Nephron progenitor cell (in vitro differentiated cells): ENCODE measurements at regions not wholly inside any gene's neighbourhood (a gene's known extent, or its start where the extent isn't known, plus 50 kb on each side); places are given as distances from the start of the nearest gene placed in this dataset.
"Not testable (repeated sequence)": the region's sequence is repeated elsewhere in the genome, so short reads cannot be mapped to it uniquely, and the experiment has no call there.

Source experiments
- DNase-seq: peaks from one replicate; pipeline ENCODE4 v3.0.0; 2021
- H3K27ac Mint-ChIP-seq: 2 replicates; pipeline ENCODE4 v1.8.0; 2021; ENCODE audit warnings: mild to moderate bottlenecking, moderate library complexity, mixed read lengths
- H3K27me3 Mint-ChIP-seq: 2 replicates; pipeline ENCODE4 v1.8.0; 2021; ENCODE audit warnings: mild to moderate bottlenecking, low read depth, mixed read lengths; ENCODE audit not compliant: poor library complexity
- H3K36me3 Mint-ChIP-seq: 2 replicates; pipeline ENCODE4 v1.8.0; 2021; ENCODE audit warnings: low read depth, mixed read lengths
- H3K4me1 Mint-ChIP-seq: 2 replicates; pipeline ENCODE4 v1.8.0; 2021; ENCODE audit warnings: mixed read lengths
- H3K4me3 Mint-ChIP-seq: 2 replicates; pipeline ENCODE4 v1.8.0; 2021; ENCODE audit warnings: mild to moderate bottlenecking, moderate library complexity, mixed read lengths
- H3K9me3 Mint-ChIP-seq: 2 replicates; pipeline ENCODE4 v1.8.0; 2021; ENCODE audit warnings: mild to moderate bottlenecking, moderate library complexity, mixed read lengths
- CTCF ChIP-seq: fragments of 200-600 bp; sonication (generic); IDR thresholded peaks from 2 replicates; pipeline ENCODE4 v1.5.0; 2021; ENCODE audit warnings: antibody characterized with exemption

GRCh38 chr2:146701183-146701582 is 1143.6 kb upstream of the ACVR2A start:
- TF ChIP-seq CTCF: no peak
- H3K4me1 Mint-ChIP-seq: no peaks in the 10 kb centered on the region
- no peaks in the 10 kb centered on the region for H3K27me3 Mint-ChIP-seq
- peaks cover 10% of the 10 kb centered on the region for H3K36me3 Mint-ChIP-seq
- H3K27ac Mint-ChIP-seq: no peak overlapping the region
- H3K9me3 Mint-ChIP-seq: peaks cover 49% of the 10 kb centered on the region
- DNase-seq: no peak
- no peak overlapping the region for H3K4me3 Mint-ChIP-seq

GRCh38 chr2:146697307-146697706 is 1147.5 kb upstream of the ACVR2A start:
- DNase-seq: no peak
- no peak overlapping the region for H3K27ac Mint-ChIP-seq
- no peak for TF ChIP-seq CTCF
- no peaks in the 10 kb centered on the region for H3K4me1 Mint-ChIP-seq
- no peaks in the 10 kb centered on the region for H3K27me3 Mint-ChIP-seq
- H3K9me3 Mint-ChIP-seq: peaks cover 32% of the 10 kb centered on the region
- H3K36me3 Mint-ChIP-seq: no peaks in the 10 kb centered on the region
- no peak overlapping the region for H3K4me3 Mint-ChIP-seq

GRCh38 chr2:146696787-146697186 is 1148.0 kb upstream of the ACVR2A start:
- not testable (repeated sequence) for H3K36me3 Mint-ChIP-seq, H3K27me3 Mint-ChIP-seq, H3K27ac Mint-ChIP-seq, H3K4me1 Mint-ChIP-seq, DNase-seq, H3K4me3 Mint-ChIP-seq
- H3K9me3 Mint-ChIP-seq: peaks cover 27% of the 10 kb centered on the region

- H3K36me3 Mint-ChIP-seq: no peaks in the 10 kb centered on the region
- no peak for DNase-seq
- H3K27me3 Mint-ChIP-seq: no peaks in the 10 kb centered on the region
- H3K4me1 Mint-ChIP-seq: peaks cover 5% of the 10 kb centered on the region
- H3K27ac Mint-ChIP-seq: no peak overlapping the region
- TF ChIP-seq CTCF: no peak
- H3K4me3 Mint-ChIP-seq: no peak overlapping the region
- H3K9me3 Mint-ChIP-seq: peaks cover 10% of the 10 kb centered on the region
These were observed 1162.8 kb upstream of the ACVR2A start for GRCh38 chr2:146681991-146682390.

GRCh38 chr2:146678516-146678915 is 1166.3 kb upstream of the ACVR2A start:
- TF ChIP-seq CTCF: no peak
- H3K4me1 Mint-ChIP-seq: peaks cover 5% of the 10 kb centered on the region
- no peak for DNase-seq
- H3K36me3 Mint-ChIP-seq: no peaks in the 10 kb centered on the region
- H3K27ac Mint-ChIP-seq: no peak overlapping the region
- peaks cover 9% of the 10 kb centered on the region for H3K9me3 Mint-ChIP-seq
- no peaks in the 10 kb centered on the region for H3K27me3 Mint-ChIP-seq
- H3K4me3 Mint-ChIP-seq: no peak overlapping the region

GRCh38 chr2:146677280-146677679 is 1167.5 kb upstream of the ACVR2A start:
- H3K4me1 Mint-ChIP-seq: peaks cover 5% of the 10 kb centered on the region
- no peak overlapping the region for H3K27ac Mint-ChIP-seq
- no peak for DNase-seq
- no peaks in the 10 kb centered on the region for H3K36me3 Mint-ChIP-seq
- H3K9me3 Mint-ChIP-seq: no peaks in the 10 kb centered on the region
- TF ChIP-seq CTCF: no peak
- H3K27me3 Mint-ChIP-seq: no peaks in the 10 kb centered on the region
- no peak overlapping the region for H3K4me3 Mint-ChIP-seq
